ENCODE measurements at regions not wholly inside any gene's neighbourhood (a gene's known extent, or its start where the extent isn't known, plus 50 kb on each side); places are given as distances from the start of the nearest gene placed in this dataset.

DNA sequence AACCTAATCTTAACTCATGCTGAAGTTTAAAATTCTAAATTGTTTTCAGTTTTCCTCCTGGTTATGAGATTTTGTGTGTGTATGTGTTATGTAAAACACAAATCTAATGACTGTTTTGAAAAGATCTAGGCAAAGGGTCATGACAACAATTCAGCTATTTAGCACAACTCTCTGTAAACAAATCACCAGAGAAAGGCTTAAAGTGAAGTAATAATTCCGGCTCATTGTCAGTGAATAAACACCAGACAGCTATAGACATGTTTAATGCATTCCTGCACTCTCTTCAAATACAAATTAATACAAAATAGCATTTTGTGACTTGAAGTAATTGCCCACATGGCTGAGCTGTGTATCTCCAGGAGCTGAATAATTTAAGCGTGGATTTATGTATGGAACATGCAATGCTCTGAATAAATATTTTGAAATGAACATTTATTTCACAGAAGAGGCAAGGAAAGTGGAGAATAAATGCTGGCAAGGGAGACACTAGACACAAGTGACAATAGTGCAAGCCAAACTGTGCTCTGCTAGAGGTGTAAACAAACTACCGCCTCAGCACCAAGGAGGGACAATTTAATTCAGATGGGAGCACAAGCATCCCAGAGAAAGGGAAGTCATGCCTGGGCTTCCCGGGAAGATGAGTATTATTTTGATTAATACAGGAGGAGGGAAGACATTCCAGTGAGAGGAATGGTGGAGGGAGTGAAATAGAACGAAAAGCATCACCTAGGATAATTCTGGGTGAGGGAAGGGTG is 133.6 kb upstream of the XPO1 start:
- no peaks in the 10 kb centered on the region for H3K36me3 ChIP-seq
- H3K4me3 ChIP-seq (ENCODE audit: low read depth, low read length) = no peak overlapping the region
- peaks cover 13% of the 10 kb centered on the region for H3K9me3 ChIP-seq (ENCODE audit: severe bottlenecking)
- DNase-seq = no peak
- no peaks in the 10 kb centered on the region for H3K27me3 ChIP-seq (ENCODE audit: insufficient read depth, low read depth, severe bottlenecking)
- no peak overlapping the region for H3K27ac ChIP-seq
- TF ChIP-seq, protein P1, sequence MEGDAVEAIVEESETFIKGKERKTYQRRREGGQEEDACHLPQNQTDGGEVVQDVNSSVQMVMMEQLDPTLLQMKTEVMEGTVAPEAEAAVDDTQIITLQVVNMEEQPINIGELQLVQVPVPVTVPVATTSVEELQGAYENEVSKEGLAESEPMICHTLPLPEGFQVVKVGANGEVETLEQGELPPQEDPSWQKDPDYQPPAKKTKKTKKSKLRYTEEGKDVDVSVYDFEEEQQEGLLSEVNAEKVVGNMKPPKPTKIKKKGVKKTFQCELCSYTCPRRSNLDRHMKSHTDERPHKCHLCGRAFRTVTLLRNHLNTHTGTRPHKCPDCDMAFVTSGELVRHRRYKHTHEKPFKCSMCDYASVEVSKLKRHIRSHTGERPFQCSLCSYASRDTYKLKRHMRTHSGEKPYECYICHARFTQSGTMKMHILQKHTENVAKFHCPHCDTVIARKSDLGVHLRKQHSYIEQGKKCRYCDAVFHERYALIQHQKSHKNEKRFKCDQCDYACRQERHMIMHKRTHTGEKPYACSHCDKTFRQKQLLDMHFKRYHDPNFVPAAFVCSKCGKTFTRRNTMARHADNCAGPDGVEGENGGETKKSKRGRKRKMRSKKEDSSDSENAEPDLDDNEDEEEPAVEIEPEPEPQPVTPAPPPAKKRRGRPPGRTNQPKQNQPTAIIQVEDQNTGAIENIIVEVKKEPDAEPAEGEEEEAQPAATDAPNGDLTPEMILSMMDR (IDR thresholded peaks at IDR 0.05; ENCODE audit: low read depth, low read length) = no peak

DNA sequence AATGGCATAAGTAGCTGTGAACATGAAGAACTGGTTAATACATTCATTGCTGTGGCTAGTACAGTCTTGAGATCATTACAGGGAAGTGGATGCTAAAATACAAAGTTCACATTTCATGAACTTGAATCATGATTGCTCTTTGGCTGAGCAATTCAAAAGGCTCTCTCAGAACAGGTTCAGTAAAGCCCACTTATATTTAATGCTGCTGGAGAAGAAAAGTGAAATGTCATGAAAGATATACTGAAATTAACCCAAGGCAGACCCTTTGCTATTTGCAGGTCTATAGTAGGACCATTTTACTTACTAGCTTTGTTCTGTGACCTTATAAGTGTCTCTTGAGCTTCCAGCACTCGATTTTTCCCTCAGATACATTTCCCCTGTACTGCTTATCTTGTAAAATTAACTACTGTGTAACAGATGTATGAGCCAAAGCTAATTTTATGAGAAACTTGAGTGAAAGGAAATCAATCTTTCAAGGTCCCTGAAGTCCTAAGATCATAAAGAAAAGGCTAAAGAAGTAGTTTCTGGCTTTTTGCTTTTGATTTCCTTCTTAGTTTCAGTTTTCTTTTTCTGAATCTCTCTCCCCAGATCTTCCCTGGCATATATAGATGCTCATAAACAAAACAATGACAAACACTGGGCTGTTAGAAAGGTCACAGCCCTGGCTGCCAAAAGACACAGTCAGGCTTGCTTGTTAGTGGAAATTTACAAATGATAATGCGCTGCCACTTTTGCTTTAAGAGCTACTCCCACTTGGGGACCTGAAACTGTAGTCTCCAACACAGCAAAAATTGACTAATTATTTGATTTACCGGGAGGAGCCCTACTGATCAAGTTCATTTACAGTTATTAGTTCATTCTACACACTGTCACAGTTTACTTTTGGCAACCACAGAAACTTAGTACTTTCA is 132.7 kb upstream of the XPO1 start:
- Histone ChIP-seq H3K27me3 (ENCODE audit: insufficient read depth, low read depth, severe bottlenecking) (no peaks in the 10 kb centered on the region), H3K36me3 (no peaks in the 10 kb centered on the region), H3K9me3 (ENCODE audit: severe bottlenecking) (peaks cover 13% of the 10 kb centered on the region), H3K27ac (no peak overlapping the region), H3K4me3 (ENCODE audit: low read depth, low read length) (no peak overlapping the region)
- TF ChIP-seq, protein P1 (IDR thresholded peaks at IDR 0.05; ENCODE audit: low read depth, low read length) = no peak
- no peak for DNase-seq

DNA sequence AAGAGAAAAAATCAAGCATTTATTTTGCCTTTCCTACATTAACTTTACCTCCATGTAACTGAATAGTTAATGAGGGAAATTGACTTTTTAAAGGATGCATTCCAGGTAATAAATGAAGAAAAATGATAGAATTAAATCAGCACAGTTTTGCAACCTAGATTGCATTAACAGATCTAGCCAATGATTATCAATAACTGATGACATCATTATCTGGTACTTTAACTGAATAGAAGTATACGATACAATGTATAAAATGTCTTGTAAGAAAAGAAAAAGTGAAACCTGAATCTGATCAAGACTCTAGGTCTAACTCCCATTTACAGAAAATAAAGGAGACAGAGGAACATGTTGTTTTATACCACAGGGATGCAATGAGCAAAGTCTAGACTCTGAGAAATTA is 126.0 kb upstream of the XPO1 start:
- H3K4me3 ChIP-seq (ENCODE audit: low read depth, low read length) = no peak overlapping the region
- H3K36me3 ChIP-seq = no peaks in the 10 kb centered on the region
- no peaks in the 10 kb centered on the region for H3K9me3 ChIP-seq (ENCODE audit: severe bottlenecking)
- H3K27ac ChIP-seq = no peak overlapping the region
- TF ChIP-seq, protein P1 (IDR thresholded peaks at IDR 0.05; ENCODE audit: low read depth, low read length) = no peak
- no peak for DNase-seq
- H3K27me3 ChIP-seq (ENCODE audit: insufficient read depth, low read depth, severe bottlenecking) = no peaks in the 10 kb centered on the region

DNA sequence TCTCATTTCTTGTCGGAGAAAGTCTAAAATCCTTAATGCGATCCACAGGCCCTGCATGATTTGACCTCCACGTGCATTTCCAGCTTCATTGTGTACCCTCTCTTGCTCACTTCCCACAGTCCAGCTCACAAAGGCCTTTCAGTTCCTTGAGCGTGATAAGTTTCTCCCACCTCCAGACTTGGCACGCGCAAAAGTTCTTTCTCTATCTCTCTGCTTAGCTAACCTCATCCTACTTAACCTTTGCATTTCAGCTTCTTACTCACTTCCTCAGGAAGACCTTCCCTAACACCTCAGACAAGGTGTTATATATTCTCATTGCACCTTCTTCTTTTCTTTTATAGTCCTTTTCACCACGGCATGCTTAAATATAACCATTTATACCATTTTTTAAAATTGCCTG is 124.8 kb upstream of the XPO1 start:
- H3K9me3 ChIP-seq (ENCODE audit: severe bottlenecking) = no peaks in the 10 kb centered on the region
- DNase-seq = no peak
- H3K27ac ChIP-seq = no peak overlapping the region
- H3K27me3 ChIP-seq (ENCODE audit: insufficient read depth, low read depth, severe bottlenecking) = no peaks in the 10 kb centered on the region
- no peak overlapping the region for H3K4me3 ChIP-seq (ENCODE audit: low read depth, low read length)
- no peaks in the 10 kb centered on the region for H3K36me3 ChIP-seq
- TF ChIP-seq, protein P1 (IDR thresholded peaks at IDR 0.05; ENCODE audit: low read depth, low read length) = no peak

DNA sequence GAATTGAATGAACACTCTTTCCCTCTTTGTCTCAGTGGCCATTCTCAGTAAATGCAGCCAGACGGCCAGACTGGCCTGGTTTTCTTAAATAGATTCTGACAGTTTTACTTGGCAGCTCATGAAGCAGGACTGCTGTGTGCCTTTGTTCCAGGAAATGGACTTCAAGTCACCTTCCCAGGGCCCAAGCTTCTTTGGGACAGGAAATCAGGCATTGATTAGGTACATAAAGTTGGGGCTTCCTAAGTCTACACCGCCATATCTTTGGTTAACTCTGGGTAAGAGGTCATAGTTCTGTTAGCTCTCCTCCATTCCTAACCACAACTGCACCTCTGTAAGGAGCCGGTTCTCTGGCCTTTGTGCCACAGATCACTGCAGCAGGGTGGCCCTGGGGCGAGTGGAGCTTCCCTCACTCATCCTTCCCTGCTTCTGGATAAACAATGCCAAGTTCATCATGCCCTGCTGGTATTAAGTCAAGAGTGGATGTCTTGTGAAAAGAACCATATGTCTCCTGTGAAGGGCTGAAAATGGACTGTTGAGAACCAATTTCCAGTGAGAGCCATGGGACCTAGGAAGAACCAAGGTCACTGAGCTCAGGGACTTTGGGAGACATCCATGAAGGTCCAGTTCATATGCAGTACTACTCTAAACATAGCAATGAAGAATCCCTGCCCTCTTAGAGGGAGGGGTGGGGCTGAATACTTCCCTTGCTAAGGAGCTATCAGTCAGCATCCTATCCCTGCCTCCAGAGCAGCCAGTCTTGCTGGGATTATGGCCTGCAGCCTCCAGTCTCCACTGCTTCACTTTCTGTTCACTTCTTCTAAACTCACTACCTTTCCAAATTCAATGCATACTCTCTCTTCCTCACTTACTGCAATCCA is 122.6 kb upstream of the XPO1 start:
- Histone ChIP-seq H3K36me3 (no peaks in the 10 kb centered on the region), H3K9me3 (ENCODE audit: severe bottlenecking) (no peaks in the 10 kb centered on the region), H3K27ac (no peak overlapping the region), H3K4me3 (ENCODE audit: low read depth, low read length) (no peak overlapping the region), H3K27me3 (ENCODE audit: insufficient read depth, low read depth, severe bottlenecking) (no peaks in the 10 kb centered on the region)
- TF ChIP-seq, protein P1 (IDR thresholded peaks at IDR 0.05; ENCODE audit: low read depth, low read length) = no peak
- no peak for DNase-seq
